Naive thymus-derived CD4-positive, alpha-beta T cell (primary cell): ENCODE measurements at regions not wholly inside any gene's neighbourhood (a gene's known extent, or its start where the extent isn't known, plus 50 kb on each side); places are given as distances from the start of the nearest gene placed in this dataset.

ENCODE experiments used
- ATAC-seq: fragments of 150-1000 bp; cut with Tn5 transposase; 2 replicates; pipeline ENCODE4 v1.10.0; 2021; ENCODE audit warnings: mild to moderate bottlenecking, moderate library complexity
- CTCF ChIA-PET: fragments of 350-600 bp; sonication (Branson Sonifier 250); formaldehyde crosslinking; loops from one replicate; lab custom pipeline; 2021; ENCODE audit warnings: antibody characterized with exemption; lab: Charles Lee
- POLR2A ChIA-PET: fragments of 350-600 bp; sonication (Branson Sonifier 250); formaldehyde crosslinking; loops from one replicate; lab custom pipeline; 2021; ENCODE audit warnings: antibody characterized with exemption, inconsistent platforms; lab: Charles Lee
- DNase-seq, 9 donors: peaks; one replicate each; pipeline versions ENCODE4 v3.0.0 to v3.0.0-alpha.2; 2020 to 2022; ENCODE audit warnings: mixed read lengths in 1 of 9
- H3K27ac ChIP-seq: one replicate; pipeline ENCODE4 v1.7.0; 2013; ENCODE audit warnings: mild to moderate bottlenecking, low read depth, low read length, moderate library complexity
- H3K27me3 ChIP-seq, 2 donors: one replicate each; pipeline ENCODE4 v1.7.0; 2013; ENCODE audit warnings: low read length in 2 of 2, mild to moderate bottlenecking in 2 of 2, moderate library complexity in 2 of 2; ENCODE audit not compliant: control insufficient read depth in 2 of 2, insufficient read depth in 2 of 2
- H3K36me3 ChIP-seq, 3 experiments: 1 replicate in 2 of 3; 2 replicates in 1 of 3; pipeline ENCODE4 v1.7.0; 2013; ENCODE audit warnings: low read length in 3 of 3, mild to moderate bottlenecking in 3 of 3, moderate library complexity in 1 of 3; ENCODE audit not compliant: insufficient read depth in 3 of 3, control insufficient read depth in 2 of 3
- H3K4me1 ChIP-seq, 2 donors: one replicate each; pipeline ENCODE4 v1.7.0; 2013; ENCODE audit warnings: low read length in 2 of 2, mild to moderate bottlenecking in 2 of 2, moderate library complexity in 1 of 2; ENCODE audit not compliant: control insufficient read depth in 2 of 2, insufficient read depth in 2 of 2
- H3K4me3 ChIP-seq: 2 replicates; pipeline ENCODE4 v1.7.0; 2013; ENCODE audit warnings: mild to moderate bottlenecking, low read length
- H3K9me3 ChIP-seq, 3 experiments: 1 replicate in 2 of 3; 2 replicates in 1 of 3; pipeline ENCODE4 v1.7.0; 2013; ENCODE audit warnings: low read length in 3 of 3; ENCODE audit not compliant: control insufficient read depth in 2 of 3
- H3K27ac Mint-ChIP-seq, 9 donors: one replicate each; pipeline ENCODE4 v1.8.0; 2020 to 2022; ENCODE audit warnings: mixed read lengths in 9 of 9, mild to moderate bottlenecking in 8 of 9, moderate library complexity in 5 of 9, inconsistent platforms in 2 of 9
- H3K27me3 Mint-ChIP-seq, 5 donors: one replicate each; pipeline ENCODE4 v1.8.0; 2021 to 2022; ENCODE audit warnings: mixed read lengths in 5 of 5, mild to moderate bottlenecking in 1 of 5
- H3K36me3 Mint-ChIP-seq, 5 donors: one replicate each; pipeline ENCODE4 v1.8.0; 2020 to 2022; ENCODE audit warnings: mixed read lengths in 5 of 5, mild to moderate bottlenecking in 3 of 5, inconsistent platforms in 1 of 5
- H3K4me1 Mint-ChIP-seq, 7 donors: one replicate each; pipeline ENCODE4 v1.8.0; 2020 to 2022; ENCODE audit warnings: mixed read lengths in 7 of 7, mild to moderate bottlenecking in 3 of 7, inconsistent platforms in 1 of 7
- H3K4me3 Mint-ChIP-seq, 10 donors: one replicate each; pipeline ENCODE4 v1.8.0; 2020 to 2022; ENCODE audit warnings: mild to moderate bottlenecking in 10 of 10, mixed read lengths in 10 of 10, moderate library complexity in 6 of 10, inconsistent platforms in 2 of 10
- H3K9me3 Mint-ChIP-seq, 11 donors: one replicate each; pipeline ENCODE4 v1.8.0; 2020 to 2022; ENCODE audit warnings: mixed read lengths in 11 of 11, mild to moderate bottlenecking in 4 of 11, inconsistent platforms in 1 of 11, moderate library complexity in 1 of 11
- intact Hi-C, 2 donors: fragments of 100-400 bp; cut with micrococcal nuclease; formaldehyde crosslinking; loops; one replicate each; pipeline ENCODE4 v1.15.1; 2023

- Histone ChIP-seq H3K9me3 (no peaks in the 10 kb centered on the region), H3K36me3 (no peaks in the 10 kb centered on the region), H3K27ac (no peak overlapping the region), H3K27me3 (no peaks in the 10 kb centered on the region), H3K4me1 (no peaks in the 10 kb centered on the region), H3K4me3 (no peak overlapping the region)
- ChIA-PET POLR2A (no interaction called here), CTCF (no interaction called here)
- intact Hi-C loops = no loop called here
- ATAC-seq (no peak), DNase-seq (no peak)
- H3K27ac Mint-ChIP-seq = no peak overlapping the region
- peaks cover 0 to 5% (median 0%) of the 10 kb centered on the region in 5 donors for H3K27me3 Mint-ChIP-seq
- H3K36me3 Mint-ChIP-seq = no peaks in the 10 kb centered on the region
- peaks cover 0 to 4% (median 0%) of the 10 kb centered on the region in 7 donors for H3K4me1 Mint-ChIP-seq
- H3K9me3 Mint-ChIP-seq = peaks cover 0 to 28% (median 8%) of the 10 kb centered on the region in 11 donors
- H3K4me3 Mint-ChIP-seq = no peak overlapping the region
These were observed 68.6 kb upstream of the ZFHX3 start for GRCh38 chr16:73116576-73116975.

DNA sequence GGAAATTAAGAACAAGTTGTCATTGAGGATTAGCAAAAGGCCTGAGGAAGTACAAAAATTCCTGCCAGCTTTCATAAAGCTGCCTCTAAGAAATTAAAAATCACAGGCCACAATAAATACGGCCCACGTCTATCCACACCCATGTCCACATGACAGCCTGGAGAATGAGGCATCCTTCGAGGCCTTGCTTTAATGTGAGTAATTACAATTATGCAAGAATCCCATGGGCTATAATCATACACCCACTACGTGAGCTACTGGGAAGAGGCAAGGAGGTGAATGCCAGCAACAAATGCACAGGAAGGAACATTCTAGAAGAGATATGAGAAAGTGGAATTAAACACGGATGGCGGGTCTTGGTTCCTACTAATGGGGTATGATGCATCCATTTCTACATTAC, 65.4 kb upstream of the ZFHX3 start:
- Histone ChIP-seq H3K4me3 (no peak overlapping the region), H3K27me3 (no peaks in the 10 kb centered on the region), H3K27ac (no peak overlapping the region), H3K9me3 (no peaks in the 10 kb centered on the region), H3K36me3 (no peaks in the 10 kb centered on the region), H3K4me1 (no peaks in the 10 kb centered on the region)
- ATAC-seq = peak; percentile 40
- ChIA-PET CTCF (no interaction called here), POLR2A (no interaction called here)
- no peak for DNase-seq
- intact Hi-C loops = no loop called here
- no peak overlapping the region for H3K27ac Mint-ChIP-seq
- peaks cover 0 to 19% (median 6%) of the 10 kb centered on the region in 11 donors for H3K9me3 Mint-ChIP-seq
- no peak overlapping the region for H3K4me3 Mint-ChIP-seq
- H3K27me3 Mint-ChIP-seq = peaks cover 0 to 5% (median 0%) of the 10 kb centered on the region in 5 donors
- peaks cover 0 to 4% (median 0%) of the 10 kb centered on the region in 7 donors for H3K4me1 Mint-ChIP-seq
- H3K36me3 Mint-ChIP-seq = no peaks in the 10 kb centered on the region

- ATAC-seq = no peak
- Histone ChIP-seq H3K27ac (no peak overlapping the region), H3K9me3 (no peaks in the 10 kb centered on the region), H3K27me3 (no peaks in the 10 kb centered on the region), H3K36me3 (no peaks in the 10 kb centered on the region), H3K4me1 (no peaks in the 10 kb centered on the region), H3K4me3 (no peak overlapping the region)
- intact Hi-C loops = no loop called here
- CTCF ChIA-PET = no interaction called here
- peaks cover 0 to 2% (median 0%) of the 10 kb centered on the region in 5 donors for H3K36me3 Mint-ChIP-seq
- peaks cover 0 to 4% (median 0%) of the 10 kb centered on the region in 11 donors for H3K9me3 Mint-ChIP-seq
- DNase-seq = no peak
- peaks cover 0 to 4% (median 0%) of the 10 kb centered on the region in 7 donors for H3K4me1 Mint-ChIP-seq
- H3K27ac Mint-ChIP-seq = no peak overlapping the region
- H3K4me3 Mint-ChIP-seq = no peak overlapping the region
- H3K27me3 Mint-ChIP-seq = peaks cover 0 to 8% (median 0%) of the 10 kb centered on the region in 5 donors
- POLR2A ChIA-PET = no interaction called here
These were observed 60.5 kb upstream of the ZFHX3 start for GRCh38 chr16:73108195-73108963.

- Histone ChIP-seq H3K27ac (no peak overlapping the region), H3K4me1 (no peaks in the 10 kb centered on the region), H3K27me3 (no peaks in the 10 kb centered on the region), H3K36me3 (no peaks in the 10 kb centered on the region), H3K4me3 (no peak overlapping the region), H3K9me3 (no peaks in the 10 kb centered on the region)
- Mint-ChIP-seq H3K36me3 (peaks cover 0 to 5% (median 0%) of the 10 kb centered on the region in 5 donors), H3K4me3 (no peak overlapping the region), H3K27ac (no peak overlapping the region), H3K27me3 (peaks cover 0 to 10% (median 0%) of the 10 kb centered on the region in 5 donors), H3K9me3 (peaks cover 0 to 4% (median 0%) of the 10 kb centered on the region in 11 donors), H3K4me1 (peaks cover 0 to 4% (median 0%) of the 10 kb centered on the region in 7 donors)
- ATAC-seq (no peak), DNase-seq (no peak)
- intact Hi-C loops = no loop called here
- ChIA-PET CTCF (no interaction called here), POLR2A (no interaction called here)
These were observed 59.4 kb upstream of the ZFHX3 start for GRCh38 chr16:73107371-73107770.

DNA sequence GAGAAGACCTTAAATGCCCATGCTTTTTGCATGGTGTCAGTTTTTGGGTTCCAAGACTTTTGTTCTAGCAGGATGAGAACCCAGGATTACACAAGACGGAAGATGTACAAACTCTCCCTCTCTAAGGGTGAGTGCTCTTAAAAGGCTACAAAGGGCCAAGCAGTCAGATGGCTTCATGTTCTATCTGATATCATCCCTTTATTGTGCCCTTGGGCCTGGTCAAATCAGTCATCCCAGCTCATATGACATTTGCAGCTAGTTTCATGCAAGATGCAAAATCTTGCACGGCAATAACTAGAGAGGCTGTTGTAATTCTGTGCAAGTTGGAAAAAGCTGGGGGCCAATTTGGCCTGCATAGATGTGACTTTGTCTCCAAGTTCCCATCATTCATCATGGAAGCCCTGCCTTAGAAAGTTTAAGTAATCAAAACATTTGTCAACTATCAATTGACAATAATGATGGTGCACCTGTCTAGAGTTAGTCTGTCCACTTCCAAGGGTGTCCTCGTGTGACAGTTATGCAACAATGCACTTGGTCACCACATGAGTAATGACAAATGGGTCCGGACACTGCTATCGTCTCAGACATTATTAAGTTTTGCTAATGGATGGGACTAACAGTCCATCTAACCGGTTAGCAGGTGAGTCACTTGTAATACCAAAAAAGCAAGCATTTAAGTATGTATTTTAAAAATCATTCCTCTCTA, 58.6 kb upstream of the ZFHX3 start:
- Histone ChIP-seq H3K27me3 (no peaks in the 10 kb centered on the region), H3K36me3 (no peaks in the 10 kb centered on the region), H3K9me3 (no peaks in the 10 kb centered on the region), H3K4me3 (no peak overlapping the region), H3K27ac (no peak overlapping the region), H3K4me1 (no peaks in the 10 kb centered on the region)
- H3K9me3 Mint-ChIP-seq = peaks cover 0 to 3% (median 0%) of the 10 kb centered on the region in 11 donors
- H3K27me3 Mint-ChIP-seq = peaks cover 0 to 6% (median 0%) of the 10 kb centered on the region in 5 donors
- H3K27ac Mint-ChIP-seq = no peak overlapping the region
- DNase-seq (no peak), ATAC-seq (no peak)
- ChIA-PET POLR2A (no interaction called here), CTCF (no interaction called here)
- H3K4me3 Mint-ChIP-seq = no peak overlapping the region
- peaks cover 0 to 5% (median 0%) of the 10 kb centered on the region in 5 donors for H3K36me3 Mint-ChIP-seq
- intact Hi-C loops = no loop called here
- H3K4me1 Mint-ChIP-seq = no peaks in the 10 kb centered on the region

GRCh38 chr16:73101568-73101967, 53.6 kb upstream of the ZFHX3 start:
- no peaks in the 10 kb centered on the region for H3K4me1 ChIP-seq

More at GRCh38 chr16:73101568-73101967, 53.6 kb upstream of the ZFHX3 start:
- ATAC-seq = no peak
- Histone ChIP-seq H3K4me3 (no peak overlapping the region), H3K27ac (no peak overlapping the region), H3K9me3 (no peaks in the 10 kb centered on the region), H3K36me3 (no peaks in the 10 kb centered on the region), H3K27me3 (no peaks in the 10 kb centered on the region)
- Mint-ChIP-seq H3K4me3 (no peak overlapping the region), H3K27ac (peak overlapping the region in 1 of 9 donors; percentile 37), H3K9me3 (peaks cover 0 to 3% (median 0%) of the 10 kb centered on the region in 11 donors), H3K4me1 (no peaks in the 10 kb centered on the region), H3K27me3 (peaks cover 0 to 6% (median 0%) of the 10 kb centered on the region in 5 donors), H3K36me3 (peaks cover 0 to 5% (median 0%) of the 10 kb centered on the region in 5 donors)
- POLR2A ChIA-PET = no interaction called here
- intact Hi-C loops = no loop called here
- CTCF ChIA-PET = no interaction called here
- no peak for DNase-seq
